OCI-LY1 (cell line): ENCODE measurements at regions not wholly inside any gene's neighbourhood (a gene's known extent, or its start where the extent isn't known, plus 50 kb on each side); places are given as distances from the start of the nearest gene placed in this dataset.

Experiments
- H2AFZ ChIP-seq: fragments of 200-600 bp; sonication (generic), shearing (Covaris generic); 2 replicates; pipeline ENCODE4 v1.6.0; 2014; ENCODE audit warnings: antibody characterized with exemption, mild to moderate bottlenecking, low read length
- H3F3A ChIP-seq: fragments of 200-600 bp; sonication (generic), shearing (Covaris generic); 2 replicates; pipeline ENCODE4 v1.6.0; 2014; ENCODE audit warnings: mild to moderate bottlenecking, antibody characterized with exemption, low read length, moderate library complexity; ENCODE audit not compliant: insufficient read depth
- H3K27ac ChIP-seq: fragments of 200-600 bp; sonication (generic); 2 replicates; pipeline ENCODE4 v1.5.1; 2014; ENCODE audit warnings: low read length, mixed run types, mild to moderate bottlenecking, low read depth; ENCODE audit not compliant: poor library complexity, severe bottlenecking
- H3K27me3 ChIP-seq: fragments of 200-600 bp; sonication (generic); 2 replicates; pipeline ENCODE4 v1.6.0; 2014; ENCODE audit warnings: antibody characterized with exemption, mild to moderate bottlenecking, low read length, moderate library complexity; ENCODE audit not compliant: insufficient read depth
- H3K36me3 ChIP-seq: fragments of 200-600 bp; sonication (generic); 2 replicates; pipeline ENCODE4 v1.6.1; 2014; ENCODE audit warnings: mild to moderate bottlenecking, antibody characterized with exemption, low read length, moderate library complexity, mixed read lengths; ENCODE audit not compliant: insufficient read depth
- H3K4me1 ChIP-seq: fragments of 200-600 bp; sonication (generic); 2 replicates; pipeline ENCODE4 v1.5.1; 2014; ENCODE audit warnings: mild to moderate bottlenecking, low read length, moderate library complexity; ENCODE audit not compliant: insufficient read depth, severe bottlenecking
- H3K4me2 ChIP-seq: fragments of 200-600 bp; sonication (generic), shearing (Covaris generic); 2 replicates; pipeline ENCODE4 v1.6.1; 2014; ENCODE audit warnings: low read length
- H3K4me3 ChIP-seq: fragments of 200-600 bp; sonication (generic); 2 replicates; pipeline ENCODE4 v1.5.1; 2014; ENCODE audit warnings: low read length, low read depth, mild to moderate bottlenecking, mixed read lengths; ENCODE audit not compliant: poor library complexity, severe bottlenecking
- H3K79me2 ChIP-seq: fragments of 200-600 bp; shearing (Covaris generic); 2 replicates; pipeline ENCODE4 v1.6.1; 2016; ENCODE audit warnings: mixed run types, low read length, mixed read lengths; ENCODE audit not compliant: insufficient read depth
- H3K9ac ChIP-seq: fragments of 200-600 bp; sonication (generic), shearing (Covaris generic); 2 replicates; pipeline ENCODE4 v1.6.1; 2014; ENCODE audit warnings: mild to moderate bottlenecking, low read length, mixed read lengths
- H3K9me2 ChIP-seq: fragments of 200-600 bp; sonication (generic), shearing (Covaris generic); 2 replicates; pipeline ENCODE4 v1.6.1; 2014; ENCODE audit warnings: low read depth, mild to moderate bottlenecking, low read length, mixed read lengths
- H3K9me3 ChIP-seq: fragments of 200-600 bp; shearing (Covaris generic); 2 replicates; pipeline ENCODE4 v1.6.1; 2014; ENCODE audit warnings: low read length, mixed read lengths
- H4K20me1 ChIP-seq: fragments of 200-600 bp; sonication (generic), shearing (Covaris generic); 2 replicates; pipeline ENCODE4 v1.6.0; 2016; ENCODE audit warnings: mild to moderate bottlenecking, low read length; ENCODE audit not compliant: insufficient read depth
- CTCF ChIP-seq: fragments of 200-600 bp; sonication (generic), shearing (Covaris generic); IDR thresholded peaks from 2 replicates; pipeline ENCODE4 v1.5.1; 2017; ENCODE audit warnings: mild to moderate bottlenecking, antibody characterized with exemption, low read length, moderate library complexity, mixed read lengths
- EZH2 ChIP-seq: fragments of 200-600 bp; sonication (generic), shearing (Covaris generic); IDR thresholded peaks from 2 replicates; pipeline ENCODE4 v1.8.0; 2017; ENCODE audit warnings: borderline replicate concordance, mixed run types, mild to moderate bottlenecking, antibody characterized with exemption, low read length, moderate library complexity, mixed read lengths

DNA sequence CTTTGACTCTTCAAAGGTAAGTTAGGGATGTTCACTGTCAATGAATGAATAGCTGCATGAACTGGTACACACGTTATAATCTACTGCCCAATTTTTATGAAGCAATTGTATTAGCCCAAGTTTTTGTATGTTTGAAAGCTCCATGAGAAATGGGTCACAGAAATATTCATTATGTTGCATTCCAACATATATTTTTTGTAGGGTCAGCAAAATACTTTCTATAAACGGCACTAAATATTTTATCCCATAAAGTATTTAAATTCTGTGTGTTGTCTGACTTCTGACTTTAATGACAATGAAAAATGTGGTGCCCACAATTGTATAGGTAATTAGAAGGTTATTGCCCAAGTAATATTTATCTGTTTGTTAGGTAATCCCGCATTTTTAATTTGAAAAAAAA lies 466.0 kb downstream of the FAT4 start:
- H2AFZ ChIP-seq, result no peak overlapping the region
- no peaks in the 10 kb centered on the region for H4K20me1 ChIP-seq
- H3K79me2 ChIP-seq, result no peaks in the 10 kb centered on the region
- TF ChIP-seq CTCF (no peak), EZH2 (no peak)
- H3K9ac ChIP-seq, result no peak overlapping the region
- H3F3A ChIP-seq, result no peaks in the 10 kb centered on the region
- H3K9me2 ChIP-seq, result no peaks in the 10 kb centered on the region
- no peaks in the 10 kb centered on the region for H3K36me3 ChIP-seq
- no peaks in the 10 kb centered on the region for H3K27me3 ChIP-seq
- no peak overlapping the region for H3K4me2 ChIP-seq
- no peaks in the 10 kb centered on the region for H3K4me1 ChIP-seq
- no peaks in the 10 kb centered on the region for H3K9me3 ChIP-seq
- no peak overlapping the region for H3K27ac ChIP-seq
- H3K4me3 ChIP-seq, result no peak overlapping the region

DNA sequence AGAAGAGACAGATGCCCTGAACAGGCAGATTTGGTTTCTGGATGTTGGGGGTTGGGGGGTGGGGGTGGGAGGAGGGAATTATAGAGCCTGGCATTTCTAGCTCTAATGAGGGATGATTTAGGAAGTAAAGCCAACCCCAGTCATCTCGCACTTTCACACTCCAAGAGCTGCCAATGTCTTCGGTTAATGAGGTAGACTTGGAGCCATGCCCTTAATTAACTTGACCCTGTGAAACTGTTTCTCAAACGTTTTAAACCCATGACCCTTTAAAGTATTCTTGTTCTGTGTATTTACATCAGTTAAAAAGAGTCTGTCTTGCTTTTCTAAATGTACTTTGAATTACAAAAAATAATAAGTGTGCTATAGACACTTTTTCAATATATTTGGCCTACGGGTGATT lies 466.9 kb downstream of the FAT4 start:
- Histone ChIP-seq H3K4me2 (no peak overlapping the region), H3F3A (no peaks in the 10 kb centered on the region), H3K4me1 (no peaks in the 10 kb centered on the region), H4K20me1 (no peaks in the 10 kb centered on the region), H3K27me3 (no peaks in the 10 kb centered on the region), H3K9ac (no peak overlapping the region), H3K9me2 (no peaks in the 10 kb centered on the region), H3K9me3 (no peaks in the 10 kb centered on the region), H3K79me2 (no peaks in the 10 kb centered on the region), H3K36me3 (no peaks in the 10 kb centered on the region), H2AFZ (no peak overlapping the region), H3K27ac (no peak overlapping the region), H3K4me3 (no peak overlapping the region)
- no peak for TF ChIP-seq CTCF
- TF ChIP-seq EZH2, result no peak

DNA sequence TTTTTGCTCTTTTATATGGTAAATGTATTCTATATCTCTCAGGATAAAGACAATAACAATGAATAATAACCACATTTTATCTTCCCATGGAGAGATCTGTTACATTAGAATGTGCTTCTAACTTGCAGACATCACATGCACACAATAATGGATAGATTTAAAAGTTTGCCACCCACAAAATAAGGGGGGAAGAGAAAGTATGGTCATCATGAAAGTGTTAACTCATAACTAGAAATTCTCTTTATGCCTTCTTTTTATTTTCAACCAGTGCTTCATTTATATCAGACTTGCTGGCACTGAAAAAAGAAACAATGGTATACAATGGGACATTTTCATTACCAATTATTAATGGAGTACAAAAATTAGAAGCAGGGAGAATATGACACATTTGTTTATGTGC lies 470.0 kb downstream of the FAT4 start:
- H3K9me2 ChIP-seq, result no peaks in the 10 kb centered on the region
- H2AFZ ChIP-seq, result no peak overlapping the region
- H3K9me3 ChIP-seq, result no peaks in the 10 kb centered on the region
- no peaks in the 10 kb centered on the region for H3K79me2 ChIP-seq
- H3K9ac ChIP-seq, result no peak overlapping the region
- no peak overlapping the region for H3K4me2 ChIP-seq
- no peak for TF ChIP-seq EZH2
- TF ChIP-seq CTCF, result no peak
- H3K4me1 ChIP-seq, result no peaks in the 10 kb centered on the region
- no peaks in the 10 kb centered on the region for H4K20me1 ChIP-seq
- H3F3A ChIP-seq, result no peaks in the 10 kb centered on the region
- no peak overlapping the region for H3K4me3 ChIP-seq
- no peak overlapping the region for H3K27ac ChIP-seq
- H3K36me3 ChIP-seq, result no peaks in the 10 kb centered on the region
- H3K27me3 ChIP-seq, result no peaks in the 10 kb centered on the region
